ENCODE measurements at regions not wholly inside any gene's neighbourhood (a gene's known extent, or its start where the extent isn't known, plus 50 kb on each side); places are given as distances from the start of the nearest gene placed in this dataset.
A peak's percentile ranks its signal among the peaks of the same experiment; 100 is the strongest.

GRCh38 chr1:30819244-30819571 lies 61.6 kb upstream of the LAPTM5 start:
- no peak overlapping the region for H3K9ac ChIP-seq (ENCODE audit: low read length)
- no peaks in the 10 kb centered on the region for H3K36me3 ChIP-seq (ENCODE audit: insufficient read depth, low read length)
- no peaks in the 10 kb centered on the region for H3K9me3 ChIP-seq (ENCODE audit: low read length)
- peaks cover 75% of the 10 kb centered on the region for H3K4me1 ChIP-seq (ENCODE audit: insufficient read depth, low read length)
- H3K27ac ChIP-seq (ENCODE audit: low read depth, low read length), result peak overlapping the region; percentile 87
- no peak overlapping the region for H3K4me3 ChIP-seq (ENCODE audit: low read depth in 1 of 2, low read length in 2 of 2)
- no peaks in the 10 kb centered on the region for H3K27me3 ChIP-seq (ENCODE audit: control insufficient read depth in 1 of 2, insufficient read depth in 2 of 2, low read length in 2 of 2)

- no peak overlapping the region for H3K9ac ChIP-seq (ENCODE audit: low read length)
- no peaks in the 10 kb centered on the region for H3K9me3 ChIP-seq (ENCODE audit: low read length)
- no peak overlapping the region for H3K4me3 ChIP-seq (ENCODE audit: low read depth in 1 of 2, low read length in 2 of 2)
- H3K27me3 ChIP-seq (ENCODE audit: control insufficient read depth in 1 of 2, insufficient read depth in 2 of 2, low read length in 2 of 2), result no peaks in the 10 kb centered on the region
- H3K27ac ChIP-seq (ENCODE audit: low read depth, low read length), result peak overlapping the region; percentile 94
- peaks cover 72% of the 10 kb centered on the region for H3K4me1 ChIP-seq (ENCODE audit: insufficient read depth, low read length)
- no peaks in the 10 kb centered on the region for H3K36me3 ChIP-seq (ENCODE audit: insufficient read depth, low read length)
Measured at GRCh38 chr1:30818568-30819243, 61.1 kb upstream of the LAPTM5 start.

DNA sequence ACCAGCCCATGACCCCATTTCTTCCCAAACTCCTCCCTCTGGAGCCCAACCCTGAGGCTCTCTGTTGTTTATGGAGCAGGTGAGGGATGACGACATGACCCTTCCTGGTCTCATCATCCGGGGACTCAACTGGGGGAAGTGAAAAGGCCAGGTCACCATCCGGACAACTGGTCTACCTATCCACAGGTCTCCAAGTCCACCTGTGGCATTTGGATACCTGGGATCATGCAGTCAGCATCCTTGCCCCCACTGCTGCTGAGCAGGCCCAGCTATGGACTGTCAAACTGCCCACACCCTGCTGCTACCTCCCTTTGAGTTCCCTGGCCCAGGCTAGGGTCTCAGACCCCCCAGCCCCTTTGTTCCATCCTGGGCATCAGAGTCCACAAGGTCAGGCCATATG lies 60.0 kb upstream of the LAPTM5 start:
- Histone ChIP-seq H3K27ac (ENCODE audit: low read depth, low read length) (peak overlapping the region; percentile 94), H3K9ac (ENCODE audit: low read length) (no peak overlapping the region), H3K4me1 (ENCODE audit: insufficient read depth, low read length) (peaks cover 63% of the 10 kb centered on the region), H3K4me3 (ENCODE audit: low read depth in 1 of 2, low read length in 2 of 2) (no peak overlapping the region), H3K9me3 (ENCODE audit: low read length) (no peaks in the 10 kb centered on the region), H3K27me3 (ENCODE audit: control insufficient read depth in 1 of 2, insufficient read depth in 2 of 2, low read length in 2 of 2) (no peaks in the 10 kb centered on the region), H3K36me3 (ENCODE audit: insufficient read depth, low read length) (no peaks in the 10 kb centered on the region)

DNA sequence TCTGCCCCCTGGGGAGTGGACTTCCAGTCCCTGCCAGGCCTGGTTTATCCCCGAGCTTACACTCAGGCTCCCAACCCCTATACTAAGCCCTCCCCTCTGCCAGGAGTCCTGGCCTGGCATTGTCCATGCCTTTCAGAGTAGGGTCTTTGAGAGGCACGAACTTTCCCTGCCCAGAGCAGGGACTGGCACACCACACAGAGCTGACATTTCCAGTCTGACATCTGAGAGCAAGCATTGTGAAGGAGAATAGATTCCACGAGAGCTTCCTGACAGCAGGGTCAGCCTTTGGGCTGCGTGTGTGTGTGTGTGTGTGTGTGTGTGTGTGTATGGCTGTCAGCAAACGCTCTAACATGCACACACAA lies 59.5 kb upstream of the LAPTM5 start:
- H3K9ac ChIP-seq (ENCODE audit: low read length), result peak overlapping the region; percentile 4
- H3K36me3 ChIP-seq (ENCODE audit: insufficient read depth, low read length), result no peaks in the 10 kb centered on the region
- H3K4me1 ChIP-seq (ENCODE audit: insufficient read depth, low read length), result peaks cover 61% of the 10 kb centered on the region
- no peaks in the 10 kb centered on the region for H3K9me3 ChIP-seq (ENCODE audit: low read length)
- H3K27ac ChIP-seq (ENCODE audit: low read depth, low read length), result peak overlapping the region; percentile 94
- no peaks in the 10 kb centered on the region for H3K27me3 ChIP-seq (ENCODE audit: control insufficient read depth in 1 of 2, insufficient read depth in 2 of 2, low read length in 2 of 2)
- no peak overlapping the region for H3K4me3 ChIP-seq (ENCODE audit: low read depth in 1 of 2, low read length in 2 of 2)

DNA sequence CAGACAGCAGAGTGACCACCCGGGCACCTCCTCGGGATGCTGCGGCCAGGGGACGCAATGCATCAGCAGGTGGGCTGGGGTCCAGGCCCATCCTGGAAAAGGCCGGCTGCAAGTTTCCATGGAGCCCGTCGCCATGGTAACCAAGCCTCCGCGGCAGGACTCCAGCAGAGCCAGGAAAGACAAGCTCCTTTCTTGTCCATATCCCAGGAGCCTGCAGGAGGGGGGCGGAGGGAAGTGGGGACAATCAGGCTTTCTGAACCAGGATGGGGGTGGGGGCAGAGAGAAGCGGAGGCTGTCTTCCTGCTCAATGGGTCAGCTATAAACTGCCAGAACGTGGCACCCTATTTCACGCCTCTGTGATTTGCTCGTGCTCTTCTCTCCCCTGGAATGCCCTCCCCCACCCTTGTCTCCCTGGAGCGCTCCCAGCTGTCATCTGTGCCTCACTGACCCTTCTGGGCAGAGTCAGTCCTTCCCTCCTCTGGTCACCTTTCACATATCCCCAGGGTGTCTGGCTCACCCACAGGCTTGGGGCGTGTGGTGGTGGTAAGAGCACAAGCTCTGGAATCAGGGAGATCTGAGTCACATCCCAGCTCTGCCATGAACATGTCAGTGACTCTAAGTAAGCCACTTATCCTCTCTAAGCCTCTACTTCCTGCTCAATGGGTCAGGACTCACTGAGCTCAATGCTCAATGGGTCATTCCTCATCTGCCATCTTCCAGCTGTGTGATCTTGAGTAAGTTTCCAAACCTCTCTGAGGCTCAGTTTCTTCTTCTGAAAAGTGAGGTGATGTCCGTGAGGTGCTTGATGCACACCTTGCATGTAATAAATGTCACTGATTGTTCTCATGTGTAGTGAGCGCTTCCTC lies 58.9 kb upstream of the LAPTM5 start:
- Histone ChIP-seq H3K36me3 (ENCODE audit: insufficient read depth, low read length) (no peaks in the 10 kb centered on the region), H3K4me1 (ENCODE audit: insufficient read depth, low read length) (peaks cover 55% of the 10 kb centered on the region), H3K4me3 (ENCODE audit: low read depth in 1 of 2, low read length in 2 of 2) (peak overlapping the region in 1 of 2 donors; percentile 3), H3K27ac (ENCODE audit: low read depth, low read length) (peak overlapping the region; percentile 94), H3K9ac (ENCODE audit: low read length) (peak overlapping the region; percentile 4), H3K27me3 (ENCODE audit: control insufficient read depth in 1 of 2, insufficient read depth in 2 of 2, low read length in 2 of 2) (no peaks in the 10 kb centered on the region), H3K9me3 (ENCODE audit: low read length) (no peaks in the 10 kb centered on the region)

DNA sequence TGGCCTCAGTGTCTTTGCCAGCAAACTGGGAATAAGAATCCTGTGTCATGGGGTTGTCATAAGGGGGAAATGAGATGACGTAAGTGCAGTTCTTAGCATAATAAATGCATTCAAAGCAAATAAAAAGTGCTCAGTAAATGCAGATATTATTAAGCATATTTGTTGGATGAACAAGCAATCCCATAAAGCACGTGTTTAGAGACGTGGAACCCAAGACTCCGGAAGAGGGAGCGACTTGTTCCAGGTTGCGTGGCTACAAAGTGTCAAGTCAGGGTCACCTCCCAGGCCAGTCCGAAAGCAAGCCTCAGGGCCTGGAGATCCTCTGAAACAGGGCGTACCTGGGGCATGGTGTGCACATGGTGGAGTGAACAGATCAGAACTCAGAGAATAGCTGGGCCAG lies 58.0 kb upstream of the LAPTM5 start:
- H3K27ac ChIP-seq (ENCODE audit: low read depth, low read length), result peak overlapping the region; percentile 94
- no peak overlapping the region for H3K4me3 ChIP-seq (ENCODE audit: low read depth in 1 of 2, low read length in 2 of 2)
- H3K9ac ChIP-seq (ENCODE audit: low read length), result no peak overlapping the region
- H3K36me3 ChIP-seq (ENCODE audit: insufficient read depth, low read length), result no peaks in the 10 kb centered on the region
- no peaks in the 10 kb centered on the region for H3K9me3 ChIP-seq (ENCODE audit: low read length)
- H3K27me3 ChIP-seq (ENCODE audit: control insufficient read depth in 1 of 2, insufficient read depth in 2 of 2, low read length in 2 of 2), result no peaks in the 10 kb centered on the region
- H3K4me1 ChIP-seq (ENCODE audit: insufficient read depth, low read length), result peaks cover 52% of the 10 kb centered on the region

- H3K4me1 ChIP-seq (ENCODE audit: insufficient read depth, low read length), result peaks cover 52% of the 10 kb centered on the region
- no peaks in the 10 kb centered on the region for H3K36me3 ChIP-seq (ENCODE audit: insufficient read depth, low read length)
- no peak overlapping the region for H3K9ac ChIP-seq (ENCODE audit: low read length)
- no peak overlapping the region for H3K27ac ChIP-seq (ENCODE audit: low read depth, low read length)
- no peak overlapping the region for H3K4me3 ChIP-seq (ENCODE audit: low read depth in 1 of 2, low read length in 2 of 2)
- no peaks in the 10 kb centered on the region for H3K27me3 ChIP-seq (ENCODE audit: control insufficient read depth in 1 of 2, insufficient read depth in 2 of 2, low read length in 2 of 2)
- no peaks in the 10 kb centered on the region for H3K9me3 ChIP-seq (ENCODE audit: low read length)
Measured at GRCh38 chr1:30814292-30814691, 56.7 kb upstream of the LAPTM5 start.

DNA sequence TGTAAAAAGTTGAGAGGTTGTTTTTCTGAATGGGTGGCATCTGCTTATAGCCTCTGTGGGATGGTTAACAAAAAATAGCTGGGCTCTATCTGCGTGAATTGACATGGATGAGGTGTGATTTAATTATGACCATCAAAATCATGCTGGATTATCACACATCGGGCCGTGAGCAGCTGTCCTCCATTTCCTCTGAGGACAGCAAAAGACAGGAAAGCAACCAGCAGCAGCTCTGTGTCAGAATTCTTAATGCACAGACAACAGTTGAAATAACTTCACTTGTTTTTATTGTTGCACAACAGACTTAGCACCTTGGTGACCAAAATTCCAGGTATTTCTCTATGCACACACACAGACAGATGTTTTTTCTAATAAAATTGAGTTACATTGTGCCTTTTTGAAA lies 54.5 kb upstream of the LAPTM5 start:
- Histone ChIP-seq H3K9ac (ENCODE audit: low read length) (no peak overlapping the region), H3K9me3 (ENCODE audit: low read length) (no peaks in the 10 kb centered on the region), H3K4me3 (ENCODE audit: low read depth in 1 of 2, low read length in 2 of 2) (no peak overlapping the region), H3K27ac (ENCODE audit: low read depth, low read length) (no peak overlapping the region), H3K36me3 (ENCODE audit: insufficient read depth, low read length) (no peaks in the 10 kb centered on the region), H3K27me3 (ENCODE audit: control insufficient read depth in 1 of 2, insufficient read depth in 2 of 2, low read length in 2 of 2) (no peaks in the 10 kb centered on the region), H3K4me1 (ENCODE audit: insufficient read depth, low read length) (peaks cover 50% of the 10 kb centered on the region)

- Histone ChIP-seq H3K27ac (ENCODE audit: low read depth, low read length) (no peak overlapping the region), H3K9me3 (ENCODE audit: low read length) (no peaks in the 10 kb centered on the region)
Measured at GRCh38 chr1:30811187-30811586, 53.6 kb upstream of the LAPTM5 start.

GRCh38 chr1:30810416-30811080 lies 53.0 kb upstream of the LAPTM5 start:
- Histone ChIP-seq H3K9me3 (ENCODE audit: low read length) (no peaks in the 10 kb centered on the region), H3K4me1 (ENCODE audit: insufficient read depth, low read length) (peaks cover 35% of the 10 kb centered on the region), H3K36me3 (ENCODE audit: insufficient read depth, low read length) (no peaks in the 10 kb centered on the region), H3K4me3 (ENCODE audit: low read depth in 1 of 2, low read length in 2 of 2) (no peak overlapping the region), H3K27me3 (ENCODE audit: control insufficient read depth in 1 of 2, insufficient read depth in 2 of 2, low read length in 2 of 2) (no peaks in the 10 kb centered on the region), H3K27ac (ENCODE audit: low read depth, low read length) (peak overlapping the region; percentile 57), H3K9ac (ENCODE audit: low read length) (no peak overlapping the region)

More at GRCh38 chr1:30811187-30811586, 53.6 kb upstream of the LAPTM5 start:
- no peaks in the 10 kb centered on the region for H3K27me3 ChIP-seq (ENCODE audit: control insufficient read depth in 1 of 2, insufficient read depth in 2 of 2, low read length in 2 of 2)
- no peaks in the 10 kb centered on the region for H3K36me3 ChIP-seq (ENCODE audit: insufficient read depth, low read length)
- H3K4me3 ChIP-seq (ENCODE audit: low read depth in 1 of 2, low read length in 2 of 2), result no peak overlapping the region
- peaks cover 41% of the 10 kb centered on the region for H3K4me1 ChIP-seq (ENCODE audit: insufficient read depth, low read length)
- no peak overlapping the region for H3K9ac ChIP-seq (ENCODE audit: low read length)

- no peaks in the 10 kb centered on the region for H3K27me3 ChIP-seq (ENCODE audit: control insufficient read depth in 1 of 2, insufficient read depth in 2 of 2, low read length in 2 of 2)
- H3K4me1 ChIP-seq (ENCODE audit: insufficient read depth, low read length), result peaks cover 35% of the 10 kb centered on the region
- no peak overlapping the region for H3K9ac ChIP-seq (ENCODE audit: low read length)
- H3K27ac ChIP-seq (ENCODE audit: low read depth, low read length), result peak overlapping the region; percentile 57
- no peaks in the 10 kb centered on the region for H3K36me3 ChIP-seq (ENCODE audit: insufficient read depth, low read length)
- no peaks in the 10 kb centered on the region for H3K9me3 ChIP-seq (ENCODE audit: low read length)
- H3K4me3 ChIP-seq (ENCODE audit: low read depth in 1 of 2, low read length in 2 of 2), result no peak overlapping the region
Measured at GRCh38 chr1:30809514-30810263, 52.1 kb upstream of the LAPTM5 start.
